ENCODE measurements at regions not wholly inside any gene's neighbourhood (a gene's known extent, or its start where the extent isn't known, plus 50 kb on each side); places are given as distances from the start of the nearest gene placed in this dataset.

DNA sequence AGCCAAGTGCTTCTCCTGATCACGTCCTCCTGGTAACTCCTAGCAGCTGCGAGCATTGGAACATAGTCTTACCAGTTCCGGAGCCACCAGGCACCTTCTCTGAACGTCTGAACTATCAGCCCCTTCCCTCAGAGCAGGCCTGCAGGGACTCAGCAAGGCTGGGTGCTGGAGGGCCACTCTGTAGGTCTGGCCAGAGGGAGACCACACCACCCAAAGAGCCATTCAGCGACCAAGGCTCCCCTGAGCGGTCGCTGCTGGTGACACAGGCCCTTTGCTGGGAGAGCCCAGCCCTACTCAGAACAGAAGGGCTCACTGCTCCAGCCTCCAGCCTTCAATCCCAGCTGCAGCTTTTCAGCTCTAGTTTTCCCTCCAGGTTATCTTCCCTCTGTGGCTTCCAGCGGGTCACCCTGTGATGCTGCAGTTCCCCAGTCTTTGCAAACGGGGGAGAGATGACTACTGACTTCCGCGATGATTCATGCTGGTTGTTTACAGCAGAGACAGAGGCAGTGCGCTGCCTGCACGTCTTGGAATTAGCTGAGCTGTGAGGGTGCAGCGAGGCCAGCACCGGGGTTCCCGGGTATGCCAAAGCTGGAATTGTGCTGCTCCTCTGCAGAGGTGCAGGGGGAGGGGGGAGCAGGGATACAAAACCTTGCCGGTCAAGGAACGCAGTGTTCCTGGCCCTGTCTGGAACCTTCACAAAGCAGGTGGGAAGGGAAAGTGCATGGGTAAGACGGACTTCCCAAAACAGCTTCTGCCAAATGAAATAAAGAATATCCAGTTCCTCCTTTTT is 161.4 kb downstream of the LY86 start:
- no peak for TF ChIP-seq CTCF (IDR thresholded peaks at IDR 0.05)

GRCh38 chr6:6750594-6751265 is 162.2 kb downstream of the LY86 start:
- TF ChIP-seq CTCF (IDR thresholded peaks at IDR 0.05): no peak

GRCh38 chr6:6751266-6751596 is 162.7 kb downstream of the LY86 start:
- TF ChIP-seq CTCF (IDR thresholded peaks at IDR 0.05): no peak

DNA sequence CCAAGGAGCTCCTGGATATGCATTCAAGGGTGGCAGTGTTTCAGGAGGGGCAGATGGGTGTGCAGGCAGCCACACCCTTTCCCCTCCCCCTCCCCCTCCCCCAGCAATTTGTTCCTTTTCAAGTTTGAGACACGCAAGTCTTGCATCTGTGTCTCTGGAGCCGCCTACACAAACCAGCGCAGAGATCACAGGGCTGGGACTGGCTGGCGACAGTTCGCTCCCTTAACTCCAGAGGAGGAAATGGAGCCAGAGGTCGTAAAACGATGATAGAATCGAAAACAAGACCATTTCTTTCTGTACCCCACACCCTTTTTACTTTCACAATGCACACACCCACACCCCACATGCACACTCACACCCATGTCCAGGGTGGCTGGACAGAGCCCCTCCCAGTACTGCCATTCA is 163.1 kb downstream of the LY86 start:
- TF ChIP-seq CTCF (IDR thresholded peaks at IDR 0.05): no peak

GRCh38 chr6:6752129-6752528 is 163.6 kb downstream of the LY86 start:
- no peak for TF ChIP-seq CTCF (IDR thresholded peaks at IDR 0.05)

DNA sequence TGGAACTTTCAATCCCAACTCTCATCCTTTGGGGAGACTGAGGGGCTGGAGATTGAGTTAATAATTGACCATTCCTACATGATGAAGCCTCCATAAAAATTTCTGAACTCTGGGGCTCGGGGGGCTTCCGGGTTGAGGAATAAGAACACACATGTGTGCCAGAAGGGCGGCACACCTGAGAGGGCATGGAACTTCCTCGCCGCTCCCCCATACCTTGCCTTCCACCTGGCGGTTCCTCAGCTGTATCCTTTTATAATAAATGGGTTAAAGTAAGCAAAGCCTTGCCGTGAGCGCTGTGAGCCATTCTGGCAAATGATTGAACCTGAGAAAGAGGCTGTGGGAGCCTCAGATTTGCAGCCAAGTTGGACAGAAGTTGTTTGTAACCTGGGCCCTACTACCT is 164.8 kb downstream of the LY86 start:
- no peak for TF ChIP-seq CTCF (IDR thresholded peaks at IDR 0.05)

- TF ChIP-seq CTCF (IDR thresholded peaks at IDR 0.05): no peak
These were observed 168.0 kb downstream of the LY86 start for GRCh38 chr6:6756526-6756925.
